HCT116 (cell line): ENCODE measurements at regions not wholly inside any gene's neighbourhood (a gene's known extent, or its start where the extent isn't known, plus 50 kb on each side); places are given as distances from the start of the nearest gene placed in this dataset.

Source experiments
- EGR1 ChIP-seq: IDR thresholded peaks from 2 replicates; pipeline ENCODE4 v1.6.1; 2012; ENCODE audit warnings: low read depth
- EZH2phosphoT487 ChIP-seq: fragments of 200-600 bp; IDR thresholded peaks from 2 replicates; pipeline ENCODE4 v1.6.1; 2018; ENCODE audit warnings: antibody characterized with exemption, borderline replicate concordance

- TF ChIP-seq EGR1 (no peak), EZH2phosphoT487 (no peak)
These were observed 158.8 kb downstream of the NDUFA10 start for GRCh38 chr2:239866350-239866749.
